Loucy (cell line): ENCODE measurements at regions not wholly inside any gene's neighbourhood (a gene's known extent, or its start where the extent isn't known, plus 50 kb on each side); places are given as distances from the start of the nearest gene placed in this dataset.

ENCODE experiments used
- CTCF ChIP-seq: fragments of 200-600 bp; sonication (generic); conservative IDR thresholded peaks from 2 replicates; pipeline ENCODE4 v1.5.1; 2014; ENCODE audit warnings: mild to moderate bottlenecking, antibody characterized with exemption, low read length
- EZH2phosphoT487 ChIP-seq: fragments of 200-600 bp; IDR thresholded peaks from 2 replicates; pipeline ENCODE4 v1.6.1; 2018; ENCODE audit warnings: antibody characterized with exemption, mild to moderate bottlenecking, moderate library complexity, borderline replicate concordance

GRCh38 chr14:97903821-97904220, 1106.6 kb downstream of the VRK1 start:
- TF ChIP-seq EZH2phosphoT487 (no peak), CTCF (no peak)
